ENCODE measurements at regions not wholly inside any gene's neighbourhood (a gene's known extent, or its start where the extent isn't known, plus 50 kb on each side); places are given as distances from the start of the nearest gene placed in this dataset.

GRCh38 chr1:79550402-79550801, 543.9 kb upstream of the ADGRL4 start:
- no peak for DNase-seq (ENCODE audit: low read depth, low spot score)
- H3K4me1 ChIP-seq (ENCODE audit: insufficient read depth, insufficient read length), result no peaks in the 10 kb centered on the region
- TF ChIP-seq ZNF274 (IDR thresholded peaks at IDR 0.05; ENCODE audit: low read depth, low read length) (no peak), YY1 (IDR thresholded peaks at IDR 0.05; ENCODE audit: insufficient read depth, insufficient read length) (no peak), SUZ12 (IDR thresholded peaks at IDR 0.05; ENCODE audit: extremely low read depth, insufficient read depth, insufficient read length) (no peak)

GRCh38 chr1:79549201-79549600, 542.7 kb upstream of the ADGRL4 start:
- no peak overlapping the region for H3K9ac ChIP-seq (ENCODE audit: insufficient read length, low read depth)
- no peaks in the 10 kb centered on the region for H3K9me3 ChIP-seq (ENCODE audit: insufficient read depth, low read length)
- no peaks in the 10 kb centered on the region for H3K36me3 ChIP-seq (ENCODE audit: insufficient read depth, insufficient read length, low read length)
- no peaks in the 10 kb centered on the region for H3K27me3 ChIP-seq (ENCODE audit: insufficient read depth, insufficient read length)
- no peaks in the 10 kb centered on the region for H3K4me1 ChIP-seq (ENCODE audit: insufficient read depth, insufficient read length)
- no peak for TF ChIP-seq YY1 (IDR thresholded peaks at IDR 0.05; ENCODE audit: insufficient read depth, insufficient read length)
- no peak for TF ChIP-seq SUZ12 (IDR thresholded peaks at IDR 0.05; ENCODE audit: extremely low read depth, insufficient read depth, insufficient read length)
- no peak for TF ChIP-seq ZNF274 (IDR thresholded peaks at IDR 0.05; ENCODE audit: low read depth, low read length)
- DNase-seq (ENCODE audit: low read depth, low spot score), result no peak
- no peak overlapping the region for H3K4me3 ChIP-seq (ENCODE audit: insufficient read length, low read depth)

More at GRCh38 chr1:79550402-79550801, 543.9 kb upstream of the ADGRL4 start:
- H3K4me3 ChIP-seq (ENCODE audit: insufficient read length, low read depth), result no peak overlapping the region
- H3K27me3 ChIP-seq (ENCODE audit: insufficient read depth, insufficient read length), result no peaks in the 10 kb centered on the region
- H3K9ac ChIP-seq (ENCODE audit: insufficient read length, low read depth), result no peak overlapping the region
- no peaks in the 10 kb centered on the region for H3K36me3 ChIP-seq (ENCODE audit: insufficient read depth, insufficient read length, low read length)
- no peaks in the 10 kb centered on the region for H3K9me3 ChIP-seq (ENCODE audit: insufficient read depth, low read length)

DNA sequence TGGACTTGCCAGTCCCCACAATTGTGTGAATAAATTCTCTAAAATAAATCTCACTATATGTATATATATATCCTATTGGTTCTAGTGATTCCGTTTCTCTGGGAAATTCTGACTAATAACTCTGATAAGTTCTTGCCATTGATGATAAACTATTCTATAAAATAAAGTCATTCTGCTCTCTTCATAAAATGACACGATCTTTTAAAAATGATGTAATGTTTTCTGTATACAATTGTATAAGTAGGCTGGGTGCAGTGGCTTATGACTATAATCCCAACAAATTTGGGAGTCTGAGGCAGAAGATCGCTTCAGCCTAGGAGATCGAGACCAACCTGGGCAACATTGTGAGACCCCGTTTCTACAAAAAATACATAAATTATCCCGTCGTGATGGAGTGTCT, 541.0 kb upstream of the ADGRL4 start:
- H3K27me3 ChIP-seq (ENCODE audit: insufficient read depth, insufficient read length), result no peaks in the 10 kb centered on the region
- no peaks in the 10 kb centered on the region for H3K4me1 ChIP-seq (ENCODE audit: insufficient read depth, insufficient read length)
- no peak for DNase-seq (ENCODE audit: low read depth, low spot score)
- H3K9me3 ChIP-seq (ENCODE audit: insufficient read depth, low read length), result no peaks in the 10 kb centered on the region
- H3K4me3 ChIP-seq (ENCODE audit: insufficient read length, low read depth), result no peak overlapping the region
- no peak for TF ChIP-seq SUZ12 (IDR thresholded peaks at IDR 0.05; ENCODE audit: extremely low read depth, insufficient read depth, insufficient read length)
- H3K36me3 ChIP-seq (ENCODE audit: insufficient read depth, insufficient read length, low read length), result no peaks in the 10 kb centered on the region
- no peak overlapping the region for H3K9ac ChIP-seq (ENCODE audit: insufficient read length, low read depth)

- Histone ChIP-seq H3K9ac (ENCODE audit: insufficient read length, low read depth) (no peak overlapping the region), H3K4me3 (ENCODE audit: insufficient read length, low read depth) (no peak overlapping the region), H3K36me3 (ENCODE audit: insufficient read depth, insufficient read length, low read length) (no peaks in the 10 kb centered on the region), H3K4me1 (ENCODE audit: insufficient read depth, insufficient read length) (no peaks in the 10 kb centered on the region), H3K9me3 (ENCODE audit: insufficient read depth, low read length) (no peaks in the 10 kb centered on the region), H3K27me3 (ENCODE audit: insufficient read depth, insufficient read length) (no peaks in the 10 kb centered on the region)
- TF ChIP-seq SUZ12 (IDR thresholded peaks at IDR 0.05; ENCODE audit: extremely low read depth, insufficient read depth, insufficient read length) (no peak), ZNF274 (IDR thresholded peaks at IDR 0.05; ENCODE audit: low read depth, low read length) (no peak)
- no peak for DNase-seq (ENCODE audit: low read depth, low spot score)
Observed at GRCh38 chr1:79543394-79543793, 536.9 kb upstream of the ADGRL4 start.

DNA sequence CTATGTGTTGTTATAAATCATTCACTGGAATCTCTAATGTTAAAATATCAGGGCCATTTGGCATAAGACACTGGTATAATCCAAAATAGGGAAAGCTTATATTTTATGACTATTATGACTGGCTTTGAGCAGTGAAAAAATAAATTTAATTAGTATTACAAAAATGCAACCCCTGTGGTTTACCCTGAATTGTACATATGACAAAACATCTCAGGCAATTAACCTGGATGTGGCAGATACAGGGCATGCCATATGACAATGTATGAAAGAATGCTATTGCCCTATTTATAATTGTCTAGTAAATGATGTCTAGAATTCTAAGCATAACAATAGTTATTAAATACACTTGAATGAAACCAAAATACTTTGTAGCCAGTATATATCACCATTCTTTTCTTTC, 532.5 kb upstream of the ADGRL4 start:
- H3K27me3 ChIP-seq (ENCODE audit: insufficient read depth, insufficient read length), result no peaks in the 10 kb centered on the region
- no peaks in the 10 kb centered on the region for H3K9me3 ChIP-seq (ENCODE audit: insufficient read depth, low read length)
- no peak for DNase-seq (ENCODE audit: low read depth, low spot score)
- H3K9ac ChIP-seq (ENCODE audit: insufficient read length, low read depth), result no peak overlapping the region
- H3K36me3 ChIP-seq (ENCODE audit: insufficient read depth, insufficient read length, low read length), result no peaks in the 10 kb centered on the region
- TF ChIP-seq YY1 (IDR thresholded peaks at IDR 0.05; ENCODE audit: insufficient read depth, insufficient read length) (no peak), SUZ12 (IDR thresholded peaks at IDR 0.05; ENCODE audit: extremely low read depth, insufficient read depth, insufficient read length) (no peak)
- no peaks in the 10 kb centered on the region for H3K4me1 ChIP-seq (ENCODE audit: insufficient read depth, insufficient read length)
- H3K4me3 ChIP-seq (ENCODE audit: insufficient read length, low read depth), result no peak overlapping the region

GRCh38 chr1:79532555-79532954, 526.0 kb upstream of the ADGRL4 start:
- H3K4me1 ChIP-seq (ENCODE audit: insufficient read depth, insufficient read length), result no peaks in the 10 kb centered on the region
- H3K4me3 ChIP-seq (ENCODE audit: insufficient read length, low read depth), result no peak overlapping the region
- no peaks in the 10 kb centered on the region for H3K9me3 ChIP-seq (ENCODE audit: insufficient read depth, low read length)
- no peak for TF ChIP-seq SUZ12 (IDR thresholded peaks at IDR 0.05; ENCODE audit: extremely low read depth, insufficient read depth, insufficient read length)
- TF ChIP-seq ZNF274 (IDR thresholded peaks at IDR 0.05; ENCODE audit: low read depth, low read length), result no peak
- TF ChIP-seq YY1 (IDR thresholded peaks at IDR 0.05; ENCODE audit: insufficient read depth, insufficient read length), result no peak
- H3K36me3 ChIP-seq (ENCODE audit: insufficient read depth, insufficient read length, low read length), result no peaks in the 10 kb centered on the region
- DNase-seq (ENCODE audit: low read depth, low spot score), result no peak
- H3K27me3 ChIP-seq (ENCODE audit: insufficient read depth, insufficient read length), result no peaks in the 10 kb centered on the region
- H3K9ac ChIP-seq (ENCODE audit: insufficient read length, low read depth), result no peak overlapping the region

GRCh38 chr1:79531790-79532189, 525.3 kb upstream of the ADGRL4 start:
- Histone ChIP-seq H3K9ac (ENCODE audit: insufficient read length, low read depth) (no peak overlapping the region), H3K4me1 (ENCODE audit: insufficient read depth, insufficient read length) (no peaks in the 10 kb centered on the region), H3K27me3 (ENCODE audit: insufficient read depth, insufficient read length) (no peaks in the 10 kb centered on the region), H3K36me3 (ENCODE audit: insufficient read depth, insufficient read length, low read length) (no peaks in the 10 kb centered on the region), H3K9me3 (ENCODE audit: insufficient read depth, low read length) (no peaks in the 10 kb centered on the region), H3K4me3 (ENCODE audit: insufficient read length, low read depth) (no peak overlapping the region)
- TF ChIP-seq YY1 (IDR thresholded peaks at IDR 0.05; ENCODE audit: insufficient read depth, insufficient read length) (no peak), ZNF274 (IDR thresholded peaks at IDR 0.05; ENCODE audit: low read depth, low read length) (no peak), SUZ12 (IDR thresholded peaks at IDR 0.05; ENCODE audit: extremely low read depth, insufficient read depth, insufficient read length) (no peak)
- no peak for DNase-seq (ENCODE audit: low read depth, low spot score)

- H3K4me1 ChIP-seq (ENCODE audit: insufficient read depth, insufficient read length), result no peaks in the 10 kb centered on the region
- H3K4me3 ChIP-seq (ENCODE audit: insufficient read length, low read depth), result no peak overlapping the region
- H3K36me3 ChIP-seq (ENCODE audit: insufficient read depth, insufficient read length, low read length), result no peaks in the 10 kb centered on the region
- no peaks in the 10 kb centered on the region for H3K9me3 ChIP-seq (ENCODE audit: insufficient read depth, low read length)
- no peaks in the 10 kb centered on the region for H3K27me3 ChIP-seq (ENCODE audit: insufficient read depth, insufficient read length)
- DNase-seq (ENCODE audit: low read depth, low spot score), result no peak
- no peak overlapping the region for H3K9ac ChIP-seq (ENCODE audit: insufficient read length, low read depth)
- TF ChIP-seq YY1 (IDR thresholded peaks at IDR 0.05; ENCODE audit: insufficient read depth, insufficient read length), result no peak
Observed at GRCh38 chr1:79530476-79530875, 523.9 kb upstream of the ADGRL4 start.
